ENCODE measurements at regions not wholly inside any gene's neighbourhood (a gene's known extent, or its start where the extent isn't known, plus 50 kb on each side); places are given as distances from the start of the nearest gene placed in this dataset.

GRCh38 chr5:168027007-168027406 lies 264.4 kb upstream of the WWC1 start:
- H3K27ac ChIP-seq = no peak overlapping the region
- no peaks in the 10 kb centered on the region for H3K36me3 ChIP-seq (ENCODE audit: insufficient read depth, low read length)
- no peak overlapping the region for H3K4me3 ChIP-seq
- no peak overlapping the region for H3K9ac ChIP-seq (ENCODE audit: insufficient read length)
- DNase-seq (ENCODE audit: low read depth, low spot score) = no peak
- no peaks in the 10 kb centered on the region for H3K9me3 ChIP-seq (ENCODE audit: low read depth, low read length)
- TF ChIP-seq FOXP2 (optimal IDR thresholded peaks at IDR 0.05; ENCODE audit: control extremely low read depth, extremely low read length, insufficient read depth) = no peak
- TF ChIP-seq POLR2AphosphoS5 (IDR thresholded peaks at IDR 0.05; ENCODE audit: borderline replicate concordance, low read depth, low read length) = no peak
- no peak for TF ChIP-seq EZH2 (IDR thresholded peaks at IDR 0.05)

- H3K36me3 ChIP-seq (ENCODE audit: insufficient read depth, low read length) = no peaks in the 10 kb centered on the region
- H3K9ac ChIP-seq (ENCODE audit: insufficient read length) = no peak overlapping the region
- no peak for DNase-seq (ENCODE audit: low read depth, low spot score)
- TF ChIP-seq EZH2 (IDR thresholded peaks at IDR 0.05) (no peak), POLR2AphosphoS5 (IDR thresholded peaks at IDR 0.05; ENCODE audit: borderline replicate concordance, low read depth, low read length) (no peak), FOXP2 (optimal IDR thresholded peaks at IDR 0.05; ENCODE audit: control extremely low read depth, extremely low read length, insufficient read depth) (no peak)
- no peak overlapping the region for H3K4me3 ChIP-seq
- H3K27ac ChIP-seq = no peak overlapping the region
- no peaks in the 10 kb centered on the region for H3K9me3 ChIP-seq (ENCODE audit: low read depth, low read length)
Measured at GRCh38 chr5:168030912-168031311, 260.5 kb upstream of the WWC1 start.

GRCh38 chr5:168031614-168032013 lies 259.8 kb upstream of the WWC1 start:
- H3K9ac ChIP-seq (ENCODE audit: insufficient read length) = no peak overlapping the region
- H3K4me3 ChIP-seq = no peak overlapping the region
- DNase-seq (ENCODE audit: low read depth, low spot score) = no peak
- no peak overlapping the region for H3K27ac ChIP-seq
- no peak for TF ChIP-seq POLR2AphosphoS5 (IDR thresholded peaks at IDR 0.05; ENCODE audit: borderline replicate concordance, low read depth, low read length)
- no peak for TF ChIP-seq EZH2 (IDR thresholded peaks at IDR 0.05)
- TF ChIP-seq FOXP2 (optimal IDR thresholded peaks at IDR 0.05; ENCODE audit: control extremely low read depth, extremely low read length, insufficient read depth) = no peak
- H3K9me3 ChIP-seq (ENCODE audit: low read depth, low read length) = no peaks in the 10 kb centered on the region
- H3K36me3 ChIP-seq (ENCODE audit: insufficient read depth, low read length) = no peaks in the 10 kb centered on the region

- Histone ChIP-seq H3K36me3 (ENCODE audit: insufficient read depth, low read length) (no peaks in the 10 kb centered on the region), H3K4me3 (no peak overlapping the region), H3K9ac (ENCODE audit: insufficient read length) (no peak overlapping the region), H3K27ac (no peak overlapping the region), H3K9me3 (ENCODE audit: low read depth, low read length) (no peaks in the 10 kb centered on the region)
- DNase-seq (ENCODE audit: low read depth, low spot score) = no peak
- TF ChIP-seq POLR2AphosphoS5 (IDR thresholded peaks at IDR 0.05; ENCODE audit: borderline replicate concordance, low read depth, low read length) = no peak
- TF ChIP-seq FOXP2 (optimal IDR thresholded peaks at IDR 0.05; ENCODE audit: control extremely low read depth, extremely low read length, insufficient read depth) = no peak
- TF ChIP-seq EZH2 (IDR thresholded peaks at IDR 0.05) = no peak
Measured at GRCh38 chr5:168039039-168039438, 252.4 kb upstream of the WWC1 start.

- Histone ChIP-seq H3K27ac (no peak overlapping the region), H3K9ac (ENCODE audit: insufficient read length) (no peak overlapping the region), H3K36me3 (ENCODE audit: insufficient read depth, low read length) (no peaks in the 10 kb centered on the region), H3K4me3 (no peak overlapping the region), H3K9me3 (ENCODE audit: low read depth, low read length) (no peaks in the 10 kb centered on the region)
- no peak for DNase-seq (ENCODE audit: low read depth, low spot score)
- no peak for TF ChIP-seq EZH2 (IDR thresholded peaks at IDR 0.05)
- TF ChIP-seq POLR2AphosphoS5 (IDR thresholded peaks at IDR 0.05; ENCODE audit: borderline replicate concordance, low read depth, low read length) = no peak
- TF ChIP-seq FOXP2 (optimal IDR thresholded peaks at IDR 0.05; ENCODE audit: control extremely low read depth, extremely low read length, insufficient read depth) = no peak
Measured at GRCh38 chr5:168039566-168040248, 251.7 kb upstream of the WWC1 start.

GRCh38 chr5:168041583-168041982 lies 249.9 kb upstream of the WWC1 start:
- TF ChIP-seq POLR2AphosphoS5 (IDR thresholded peaks at IDR 0.05; ENCODE audit: borderline replicate concordance, low read depth, low read length) (no peak), EZH2 (IDR thresholded peaks at IDR 0.05) (no peak), FOXP2 (optimal IDR thresholded peaks at IDR 0.05; ENCODE audit: control extremely low read depth, extremely low read length, insufficient read depth) (no peak)
- Histone ChIP-seq H3K27ac (no peak overlapping the region), H3K4me3 (no peak overlapping the region), H3K9me3 (ENCODE audit: low read depth, low read length) (no peaks in the 10 kb centered on the region), H3K36me3 (ENCODE audit: insufficient read depth, low read length) (no peaks in the 10 kb centered on the region), H3K9ac (ENCODE audit: insufficient read length) (no peak overlapping the region)
- no peak for DNase-seq (ENCODE audit: low read depth, low spot score)

- no peak overlapping the region for H3K9ac ChIP-seq (ENCODE audit: insufficient read length)
- no peak overlapping the region for H3K27ac ChIP-seq
- no peak overlapping the region for H3K4me3 ChIP-seq
- no peak for DNase-seq (ENCODE audit: low read depth, low spot score)
- no peaks in the 10 kb centered on the region for H3K9me3 ChIP-seq (ENCODE audit: low read depth, low read length)
- no peaks in the 10 kb centered on the region for H3K36me3 ChIP-seq (ENCODE audit: insufficient read depth, low read length)
- TF ChIP-seq EZH2 (IDR thresholded peaks at IDR 0.05) = no peak
- no peak for TF ChIP-seq FOXP2 (optimal IDR thresholded peaks at IDR 0.05; ENCODE audit: control extremely low read depth, extremely low read length, insufficient read depth)
- TF ChIP-seq POLR2AphosphoS5 (IDR thresholded peaks at IDR 0.05; ENCODE audit: borderline replicate concordance, low read depth, low read length) = no peak
Measured at GRCh38 chr5:168042284-168043068, 249.0 kb upstream of the WWC1 start.

- TF ChIP-seq POLR2AphosphoS5 (IDR thresholded peaks at IDR 0.05; ENCODE audit: borderline replicate concordance, low read depth, low read length) (no peak), EZH2 (IDR thresholded peaks at IDR 0.05) (no peak), FOXP2 (optimal IDR thresholded peaks at IDR 0.05; ENCODE audit: control extremely low read depth, extremely low read length, insufficient read depth) (no peak)
- Histone ChIP-seq H3K36me3 (ENCODE audit: insufficient read depth, low read length) (no peaks in the 10 kb centered on the region; the same call in 1 of the 2 replicates), H3K27ac (no peak overlapping the region), H3K4me3 (no peak overlapping the region), H3K9ac (ENCODE audit: insufficient read length) (no peak overlapping the region), H3K9me3 (ENCODE audit: low read depth, low read length) (no peaks in the 10 kb centered on the region)
- no peak for DNase-seq (ENCODE audit: low read depth, low spot score)
Measured at GRCh38 chr5:168046163-168046562, 245.3 kb upstream of the WWC1 start.
